ENCODE measurements at regions not wholly inside any gene's neighbourhood (a gene's known extent, or its start where the extent isn't known, plus 50 kb on each side); places are given as distances from the start of the nearest gene placed in this dataset.
"Not testable (repeated sequence)": the region's sequence is repeated elsewhere in the genome, so short reads cannot be mapped to it uniquely, and the experiment has no call there.

DNA sequence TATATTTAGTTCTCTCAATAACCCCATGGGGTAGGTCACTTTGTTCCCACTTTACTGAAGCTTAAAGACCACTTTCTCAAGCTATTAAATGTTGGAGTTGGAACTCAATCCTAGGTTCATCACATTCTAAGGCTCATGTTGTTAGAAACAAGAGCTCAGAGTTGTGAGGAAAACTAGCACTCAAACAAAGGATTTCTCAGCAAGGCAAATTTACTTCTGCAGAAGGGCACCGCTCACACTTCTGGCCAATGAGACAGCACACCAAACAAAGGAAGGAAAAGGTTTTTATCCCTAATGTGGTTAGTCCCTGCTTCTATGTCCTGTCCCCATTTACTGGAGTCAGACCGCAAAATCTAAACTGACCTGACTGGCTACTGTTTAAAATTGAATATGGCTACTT lies 214.6 kb upstream of the PHF14 start:
- DNase-seq (ENCODE audit: low read depth, low spot score) = no peak

DNA sequence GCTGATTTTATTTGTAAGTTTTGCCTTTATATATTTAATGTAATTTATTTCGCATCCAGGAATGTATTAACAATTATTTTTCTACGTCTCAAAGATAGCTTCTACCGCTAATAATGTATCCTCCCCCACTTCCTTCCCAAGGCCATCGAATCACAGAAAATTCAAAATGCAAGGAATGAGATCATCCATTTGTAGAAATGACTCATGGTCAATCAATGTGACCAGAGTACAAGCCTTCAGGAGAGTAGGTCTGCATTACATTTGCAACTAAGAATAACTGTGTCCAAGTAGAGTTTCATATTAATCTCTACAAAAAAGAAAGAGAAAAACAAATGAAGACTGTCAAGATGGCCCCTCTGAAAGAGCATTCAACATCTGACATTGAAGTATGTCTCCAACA lies 205.9 kb upstream of the PHF14 start:
- DNase-seq (ENCODE audit: low read depth, low spot score) = no peak

DNA sequence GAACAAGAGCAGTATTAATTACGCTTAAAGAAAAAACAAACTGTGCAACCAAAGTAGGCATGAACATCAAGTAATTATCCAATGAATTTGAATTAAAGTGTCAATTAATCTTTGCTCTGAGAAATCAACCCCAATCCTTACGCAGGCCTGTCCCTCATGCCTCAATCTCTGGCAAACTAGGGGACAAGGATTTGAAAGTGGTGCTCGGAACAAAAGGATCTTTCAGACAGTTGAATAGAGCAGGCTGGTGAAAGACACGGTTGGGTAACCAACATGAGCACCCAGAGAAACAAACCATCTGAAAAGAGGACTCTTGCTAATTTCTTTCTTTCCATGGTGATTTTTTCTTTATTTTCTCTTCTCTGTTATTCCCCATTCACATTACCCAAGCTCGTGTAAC lies 203.5 kb upstream of the PHF14 start:
- DNase-seq (ENCODE audit: low read depth, low spot score) = no peak

DNA sequence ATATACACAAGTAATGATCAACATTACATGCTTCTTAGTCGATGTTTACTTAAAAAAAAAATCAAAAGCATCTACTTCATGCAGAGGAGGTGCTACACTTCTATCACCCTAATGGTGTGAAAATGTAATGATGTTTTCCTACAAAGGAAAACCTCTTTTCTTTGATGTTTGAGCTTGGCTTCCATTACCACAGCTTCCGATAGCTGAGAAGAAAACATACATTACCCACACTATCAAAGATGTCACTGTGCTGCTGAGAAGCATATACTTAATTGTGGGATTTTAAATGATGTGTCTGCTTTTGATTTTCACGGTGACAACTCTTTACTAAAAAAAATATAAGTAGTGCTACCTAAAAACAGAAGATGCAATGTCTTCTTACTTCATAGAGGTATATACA lies 200.2 kb upstream of the PHF14 start:
- no peak for DNase-seq (ENCODE audit: low read depth, low spot score)

DNA sequence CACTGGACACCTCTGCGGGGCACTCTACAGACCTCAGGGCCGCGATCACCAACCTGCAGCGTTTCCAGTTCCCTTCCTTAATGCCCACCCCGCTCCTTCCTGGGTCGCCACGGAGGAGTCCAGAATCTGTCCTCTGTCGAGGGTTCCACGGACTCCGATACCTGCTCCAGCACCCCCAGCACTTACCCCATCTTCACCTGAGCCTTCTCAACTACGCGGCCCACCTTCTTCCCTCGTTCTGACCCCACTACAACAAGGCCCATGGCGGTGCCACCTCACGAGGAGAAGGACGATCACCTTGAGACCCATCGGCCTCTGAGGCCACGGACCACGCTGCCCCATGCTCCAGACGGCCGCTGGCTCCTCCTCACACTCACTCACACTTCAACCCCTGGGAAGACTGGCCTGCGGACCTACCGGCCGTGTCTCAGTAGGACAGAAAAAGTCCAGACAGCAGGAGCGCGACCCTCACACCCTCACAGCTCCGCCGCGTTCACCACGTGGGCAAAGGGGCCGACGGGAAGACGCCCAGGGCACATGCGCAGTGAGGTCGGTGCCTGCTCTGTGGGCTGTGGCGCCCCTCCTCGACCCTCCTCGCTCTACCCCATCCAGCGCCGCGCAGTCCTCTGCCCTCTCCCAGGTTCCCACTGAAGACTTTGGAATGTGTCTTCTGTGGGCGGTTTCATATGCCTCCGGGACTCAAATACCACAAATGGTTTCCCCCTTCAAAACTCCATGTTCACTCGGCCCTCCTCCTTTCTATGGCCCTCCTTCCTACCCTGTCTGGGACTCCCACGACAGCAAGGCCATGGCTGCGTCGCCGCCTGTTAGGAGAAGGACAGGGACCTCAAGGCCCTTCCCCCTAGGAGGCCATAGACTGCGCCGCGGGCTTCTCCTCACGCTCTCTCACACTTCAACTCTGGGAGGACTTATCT lies 193.9 kb upstream of the PHF14 start:
- no peak for DNase-seq (ENCODE audit: low read depth, low spot score)

DNA sequence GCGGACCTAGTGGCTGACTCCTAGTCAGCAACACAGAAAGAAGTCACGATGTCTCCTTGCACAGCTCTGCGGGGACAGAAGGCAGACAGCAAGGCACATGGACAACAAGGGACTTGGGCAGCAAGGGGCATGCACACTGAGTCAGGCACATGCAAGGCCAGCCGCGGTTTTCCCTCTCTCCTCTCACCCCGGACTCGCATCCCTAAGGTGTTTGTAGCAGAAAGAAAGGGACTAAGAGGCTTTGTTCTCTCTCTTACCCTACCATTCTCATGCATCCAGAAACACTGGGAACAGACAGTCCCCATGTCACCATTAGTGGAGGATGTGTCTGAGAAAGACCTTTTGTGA lies 193.3 kb upstream of the PHF14 start:
- DNase-seq (ENCODE audit: low read depth, low spot score) = peak; percentile 6

DNA sequence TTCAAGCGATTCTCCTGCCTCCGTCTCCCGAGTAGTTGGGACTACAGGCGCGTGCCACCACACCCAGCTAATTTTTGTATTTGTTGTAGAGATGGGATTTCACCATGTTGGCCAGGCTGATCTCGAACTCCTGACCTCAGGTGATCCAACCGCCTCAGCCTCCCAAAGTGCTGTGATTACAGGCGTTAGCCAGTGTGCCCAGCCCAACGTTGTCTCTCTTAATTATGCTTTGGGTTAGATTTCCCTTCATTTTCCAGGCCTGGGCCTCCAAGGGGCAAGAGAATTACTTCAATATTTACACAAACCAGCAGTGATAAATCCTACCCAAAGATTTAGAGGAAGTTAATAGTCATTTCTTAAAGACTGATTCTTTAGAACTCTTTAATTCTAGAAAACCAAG lies 186.7 kb upstream of the PHF14 start:
- DNase-seq (ENCODE audit: low read depth, low spot score) = not testable (repeated sequence)

DNA sequence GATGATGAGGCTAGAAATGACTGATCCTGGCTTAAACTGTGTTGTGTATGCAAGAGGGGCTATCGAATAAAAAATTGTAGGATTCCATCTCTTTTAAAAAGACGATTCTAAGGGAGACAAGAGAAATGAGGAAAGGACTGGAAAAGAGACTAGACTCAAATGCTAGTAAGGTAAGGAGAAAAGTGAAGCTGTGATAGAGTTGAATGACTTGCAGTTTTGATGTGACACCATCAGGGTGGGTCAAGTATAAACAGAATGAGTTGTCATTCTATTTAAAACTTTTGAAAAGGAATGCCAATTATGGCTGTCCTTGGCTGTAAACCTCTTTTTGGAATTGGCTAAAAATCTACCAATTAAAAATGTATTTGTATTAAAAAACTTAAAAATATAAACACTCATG lies 184.5 kb upstream of the PHF14 start:
- no peak for DNase-seq (ENCODE audit: low read depth, low spot score)

DNA sequence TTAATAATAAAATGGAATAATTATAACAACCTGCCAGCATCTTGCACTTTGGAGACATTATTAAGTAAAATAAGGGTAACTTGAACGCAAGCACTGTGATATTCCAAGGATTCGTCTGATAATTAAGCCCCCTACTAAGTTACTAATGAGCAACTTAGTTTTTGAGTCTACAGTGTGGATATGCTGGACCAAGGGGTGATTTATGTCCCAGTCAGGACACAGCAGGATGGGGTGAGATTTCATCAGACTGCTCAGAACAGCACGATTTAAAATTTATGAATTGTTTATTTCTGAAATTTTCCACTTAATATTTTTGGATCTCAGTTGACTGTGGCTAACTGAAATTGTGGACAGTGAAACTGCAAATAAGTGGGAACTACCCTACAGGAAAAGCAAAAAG lies 182.8 kb upstream of the PHF14 start:
- DNase-seq (ENCODE audit: low read depth, low spot score) = no peak

DNA sequence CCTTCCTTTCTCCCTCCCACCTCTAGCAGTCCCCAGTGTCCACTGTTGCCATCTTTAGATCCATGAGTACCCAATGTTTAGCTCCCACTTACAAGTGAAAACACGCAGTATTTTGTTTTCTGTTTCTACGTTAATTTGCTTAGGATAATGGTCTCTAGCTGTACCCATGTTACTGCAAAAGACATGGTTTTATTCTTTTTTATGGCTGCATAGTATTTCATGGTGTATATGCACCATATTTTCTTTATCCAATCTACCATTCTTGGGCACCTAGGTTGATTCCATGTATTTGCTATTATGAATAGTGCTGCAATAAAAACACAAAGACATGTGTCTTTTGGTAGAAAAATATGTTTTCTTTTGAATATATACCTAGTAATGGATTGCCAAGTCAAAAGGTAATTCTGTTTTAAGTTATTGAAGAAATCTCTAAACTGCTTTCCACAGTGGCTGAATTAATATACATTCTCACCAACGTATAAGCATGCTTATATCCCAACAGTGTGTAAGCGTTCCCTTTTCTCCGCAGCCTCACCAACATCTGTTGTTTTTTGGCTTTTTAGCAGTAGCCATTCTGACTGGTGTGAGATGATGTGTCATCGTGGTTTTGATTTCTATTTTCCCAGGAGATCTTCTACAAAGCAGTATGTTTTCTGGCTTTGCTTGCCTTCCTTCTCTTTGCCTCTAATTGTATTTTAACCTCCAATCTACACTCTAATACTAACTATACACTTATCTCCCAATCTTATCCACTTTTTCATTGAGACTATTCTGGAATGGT lies 179.5 kb upstream of the PHF14 start:
- no peak for DNase-seq (ENCODE audit: low read depth, low spot score)

DNA sequence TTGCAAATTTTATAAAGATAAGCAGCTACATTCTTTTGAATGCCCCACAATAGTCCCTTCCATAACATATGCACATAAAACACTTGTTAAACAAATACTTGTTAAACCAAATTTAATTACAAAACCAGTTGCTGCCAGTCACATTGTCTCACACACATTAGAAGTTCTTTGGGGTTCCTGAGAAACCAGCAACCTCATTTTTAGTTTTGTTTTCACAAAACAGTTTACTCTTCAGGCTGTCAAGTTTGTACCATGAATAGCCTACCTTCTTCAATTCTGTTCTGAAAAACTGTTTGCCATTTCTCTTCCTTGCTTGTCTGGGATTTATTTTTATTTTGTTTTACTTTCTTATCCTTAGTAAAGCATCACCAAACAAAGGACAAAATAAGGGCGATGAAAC lies 176.5 kb upstream of the PHF14 start:
- no peak for DNase-seq (ENCODE audit: low read depth, low spot score)

DNA sequence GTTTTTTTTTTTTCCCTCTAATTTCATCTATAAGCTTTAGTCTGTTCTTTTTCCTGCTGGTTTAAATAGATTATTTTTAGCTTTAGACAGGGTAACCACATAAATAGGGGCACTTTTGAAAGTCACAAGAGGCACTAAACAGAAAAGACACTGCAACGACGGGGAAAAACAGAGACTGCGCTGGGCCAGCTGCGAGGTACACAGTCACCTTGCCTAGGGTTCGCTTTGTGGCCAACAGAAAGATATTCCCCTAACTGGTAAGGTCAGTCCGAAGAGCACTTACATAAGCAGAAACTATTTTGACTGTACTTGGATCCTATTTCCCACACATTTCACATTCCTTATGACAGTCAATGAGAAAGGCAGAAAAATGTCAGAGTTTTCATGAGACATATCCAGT lies 175.6 kb upstream of the PHF14 start:
- no peak for DNase-seq (ENCODE audit: low read depth, low spot score)

DNA sequence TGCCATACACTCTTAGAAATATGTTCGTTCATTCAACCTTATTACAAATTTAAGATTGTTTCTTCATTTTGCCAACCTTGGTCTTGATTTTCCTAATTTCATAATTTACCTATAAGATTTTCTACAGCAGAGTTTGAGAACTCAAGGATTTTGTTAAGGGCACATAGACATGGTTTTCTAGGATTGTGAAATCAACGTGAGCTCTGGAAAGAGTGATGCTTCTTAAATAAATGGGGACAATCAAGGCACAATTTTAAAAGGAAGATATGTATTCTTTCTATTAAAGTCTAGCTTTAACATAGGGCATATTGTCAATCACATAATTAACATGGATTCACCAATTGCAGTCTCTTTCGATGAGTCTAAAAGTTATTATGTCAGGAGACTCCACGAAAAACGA lies 174.2 kb upstream of the PHF14 start:
- no peak for DNase-seq (ENCODE audit: low read depth, low spot score)

DNA sequence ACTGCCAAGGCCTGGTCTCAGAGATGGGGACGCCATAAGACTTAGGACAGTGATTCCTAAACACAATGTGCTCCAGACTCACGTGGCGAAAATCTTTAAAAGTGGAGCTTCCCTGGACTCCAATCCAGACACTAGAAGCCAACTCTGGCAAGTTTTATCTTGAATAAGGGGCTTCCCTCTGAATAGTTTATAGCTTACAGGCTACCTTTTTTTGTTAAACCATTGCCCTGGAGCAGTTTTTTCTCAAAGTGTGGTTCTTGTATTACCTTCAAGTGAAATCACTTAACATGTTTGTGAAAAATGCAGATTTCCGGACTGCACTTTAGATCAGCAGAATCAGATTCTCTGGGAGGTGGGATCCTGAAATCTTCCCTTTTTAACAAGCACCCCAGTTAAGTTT lies 171.7 kb upstream of the PHF14 start:
- no peak for DNase-seq (ENCODE audit: low read depth, low spot score)

DNA sequence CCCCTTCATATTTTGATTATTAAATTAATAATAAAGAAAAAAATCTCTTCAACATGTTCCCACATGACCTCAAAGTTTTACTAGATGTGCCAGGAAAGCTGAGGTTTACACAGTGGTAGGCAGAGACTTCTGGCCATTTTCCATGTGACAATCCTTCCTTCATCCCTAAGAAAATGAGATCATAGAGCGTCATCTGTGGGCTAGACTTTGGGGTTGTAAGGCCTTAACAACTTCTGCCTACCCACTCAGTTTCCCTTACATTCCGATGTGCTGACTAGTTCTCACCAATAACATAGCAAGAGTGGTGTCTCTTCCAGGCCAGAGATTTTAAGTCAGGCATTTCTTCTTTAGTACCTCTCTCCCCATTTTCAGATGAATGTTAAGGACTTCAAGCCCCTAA lies 171.1 kb upstream of the PHF14 start:
- peak; percentile 20 for DNase-seq (ENCODE audit: low read depth, low spot score)

DNA sequence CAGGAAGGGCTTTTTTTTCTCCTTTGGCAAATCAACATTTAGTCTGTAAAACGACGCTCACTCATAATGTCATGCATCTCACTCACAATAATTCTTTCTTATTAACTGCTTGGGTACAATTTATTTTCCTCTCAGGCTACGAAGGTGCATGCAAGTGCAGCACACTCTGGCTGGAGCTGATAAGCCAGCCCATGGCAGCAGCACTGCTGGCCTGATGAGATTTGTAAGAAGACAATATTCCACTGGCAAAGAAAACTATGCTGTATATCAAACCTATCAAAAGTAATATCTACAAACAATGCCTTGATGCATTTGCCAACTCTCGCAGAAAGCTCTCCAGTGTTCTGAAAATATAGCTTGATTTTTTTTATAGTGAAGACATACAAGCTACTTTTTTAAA lies 170.0 kb upstream of the PHF14 start:
- DNase-seq (ENCODE audit: low read depth, low spot score) = no peak

DNA sequence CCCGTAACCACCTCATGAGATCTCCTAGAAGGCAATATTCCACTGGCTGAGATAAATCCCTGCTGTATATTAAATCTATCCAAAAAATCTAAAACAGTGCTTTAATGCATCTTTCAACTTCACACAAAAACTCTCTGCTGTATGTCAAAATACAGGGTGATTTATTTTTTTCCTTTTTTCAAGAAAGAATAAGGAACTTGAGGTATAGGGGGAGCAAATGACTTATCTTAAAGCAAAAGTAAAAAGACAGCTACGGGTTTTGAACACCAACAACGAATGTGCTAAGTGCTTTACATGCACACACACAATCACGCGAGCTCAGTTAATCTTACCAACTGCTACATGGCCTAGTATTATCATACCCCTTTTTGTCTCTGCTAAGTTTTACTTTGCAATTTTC lies 168.9 kb upstream of the PHF14 start:
- no peak for DNase-seq (ENCODE audit: low read depth, low spot score)

DNA sequence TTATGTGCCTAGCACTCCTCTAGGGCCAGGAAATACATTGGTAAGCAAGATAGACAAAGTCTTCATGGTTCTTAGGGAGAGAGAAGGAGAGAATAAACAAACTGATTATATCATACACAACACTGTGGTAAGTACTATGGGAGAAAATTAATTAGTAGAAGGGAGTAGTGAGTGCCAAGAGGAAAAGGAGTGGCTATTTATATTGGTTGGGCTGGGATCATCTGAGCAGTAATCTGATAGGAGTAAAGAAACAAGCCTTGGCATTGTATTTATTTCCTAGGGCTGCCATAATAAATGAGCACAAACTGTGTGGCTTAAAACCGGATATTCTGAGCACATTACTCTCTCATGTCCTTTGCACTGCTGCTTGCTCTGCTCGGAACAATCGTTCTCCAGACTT lies 158.1 kb upstream of the PHF14 start:
- no peak for DNase-seq (ENCODE audit: low read depth, low spot score)

DNA sequence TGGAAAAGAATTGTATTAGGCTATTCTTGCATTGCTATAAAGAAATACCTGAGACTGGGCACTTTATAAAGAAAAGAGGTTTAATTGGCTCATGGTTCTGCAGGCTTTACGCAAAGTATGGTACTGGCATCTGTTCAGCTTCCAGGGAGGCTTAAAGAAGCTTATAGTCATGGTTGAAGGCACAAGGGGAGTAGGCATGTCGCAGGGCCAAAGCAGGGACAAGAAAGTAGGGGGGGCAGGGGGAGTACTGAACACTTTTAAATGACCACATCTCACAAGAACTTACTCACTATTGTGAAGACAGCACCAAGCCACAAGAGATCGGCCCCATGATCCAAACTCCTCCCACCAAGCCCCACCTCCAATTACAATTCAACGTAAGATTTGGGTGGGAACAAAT lies 152.5 kb upstream of the PHF14 start:
- no peak for DNase-seq (ENCODE audit: low read depth, low spot score)

DNA sequence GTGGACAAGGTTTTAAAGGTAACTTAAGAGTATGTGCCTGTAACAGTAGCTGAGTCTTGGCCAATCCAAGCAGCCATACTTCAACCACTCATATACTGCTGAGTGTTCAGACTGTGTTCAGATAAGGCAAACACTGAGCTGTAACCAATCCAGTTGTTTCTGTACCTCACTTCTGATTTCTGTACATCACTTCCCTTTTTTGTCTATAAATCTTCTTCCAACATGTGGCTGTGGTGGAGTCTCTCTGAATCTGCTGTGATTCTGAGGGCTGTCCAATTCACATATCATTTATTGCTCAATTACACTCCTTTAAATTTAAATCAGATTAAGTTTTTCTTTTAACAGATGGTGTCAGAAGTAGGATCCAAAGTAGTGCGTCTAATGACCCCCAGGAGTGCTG lies 149.5 kb upstream of the PHF14 start:
- DNase-seq (ENCODE audit: low read depth, low spot score) = no peak

DNA sequence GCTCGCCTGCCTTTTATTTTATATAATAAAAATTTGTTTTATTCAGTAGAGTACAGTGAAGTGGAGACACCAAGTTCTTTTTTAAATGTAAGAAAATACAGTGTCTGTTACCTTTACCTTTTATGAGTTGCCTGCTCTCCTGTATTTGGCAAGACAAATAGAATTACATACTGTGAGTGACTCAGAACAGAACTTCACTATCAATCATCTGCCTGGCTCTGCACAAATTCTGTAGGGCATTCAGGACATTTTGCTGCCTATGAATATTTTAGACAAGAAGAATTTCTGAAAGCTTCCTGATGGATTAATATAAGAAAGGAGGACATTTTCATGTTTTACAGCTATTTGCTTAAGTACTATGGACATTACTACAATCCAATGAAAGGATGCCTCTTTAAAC lies 135.4 kb upstream of the PHF14 start:
- DNase-seq (ENCODE audit: low read depth, low spot score) = no peak

DNA sequence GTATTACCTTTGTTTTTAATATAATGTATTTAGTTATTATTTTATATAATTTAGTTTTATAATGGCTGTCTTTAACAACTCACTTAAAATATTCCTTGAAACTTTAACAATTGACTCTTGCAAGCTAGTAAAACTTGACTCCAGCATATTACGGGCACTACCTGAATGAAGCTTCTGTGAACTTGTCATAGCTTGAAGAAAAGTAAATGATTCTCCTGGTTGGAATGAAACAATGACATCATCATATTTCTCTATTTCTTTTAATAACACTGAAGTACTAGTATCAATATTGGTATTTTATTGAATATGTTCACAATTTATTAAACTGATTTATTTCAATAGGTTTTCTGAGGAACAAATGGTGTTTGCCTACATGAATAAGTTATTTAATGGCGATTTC lies 128.4 kb upstream of the PHF14 start:
- no peak for DNase-seq (ENCODE audit: low read depth, low spot score)

DNA sequence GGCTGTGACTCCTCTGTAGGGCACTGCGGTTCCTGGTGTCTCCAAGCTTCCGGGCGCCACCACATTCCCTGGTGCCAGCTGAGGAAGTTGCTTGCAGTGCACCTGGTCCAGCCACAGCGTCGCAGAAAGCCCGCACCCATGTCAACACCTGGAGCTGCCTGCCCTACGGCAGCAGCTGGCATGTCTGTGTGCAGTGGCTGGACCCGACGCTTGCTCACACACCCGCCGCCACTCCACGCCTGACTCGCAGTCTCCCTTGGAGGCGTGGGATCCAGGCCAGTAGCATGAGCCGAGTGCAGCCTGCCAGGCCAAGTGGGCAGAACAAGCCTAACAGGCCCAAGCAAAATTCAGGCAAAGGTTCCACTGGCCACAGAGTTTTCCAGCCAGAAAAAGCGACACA lies 118.1 kb upstream of the PHF14 start:
- no peak for DNase-seq (ENCODE audit: low read depth, low spot score)
